Ovary (tissue), 3 donors: ENCODE measurements at regions not wholly inside any gene's neighbourhood (a gene's known extent, or its start where the extent isn't known, plus 50 kb on each side); places are given as distances from the start of the nearest gene placed in this dataset.

Experiments used
- CTCF ChIP-seq, 3 donors: fragments of 450-650 bp in 2 of 3; fragments of 200-600 bp in 1 of 3; IDR thresholded peaks; one replicate each; pipeline versions ENCODE4 v1.5.1 to v1.8.0; 2016 to 2022; ENCODE audit warnings: antibody characterized with exemption in 3 of 3, mild to moderate bottlenecking in 1 of 3
- EP300 ChIP-seq: sonication (generic); formaldehyde crosslinking; IDR thresholded peaks from one replicate; pipeline ENCODE4 v1.6.1; 2017; ENCODE audit warnings: antibody characterized with exemption
- donor health status: DM: no; HTN: no; CAD: no.

- TF ChIP-seq CTCF (IDR thresholded peaks at IDR 0.05) (no peak), EP300 (no peak)
These were observed 356.3 kb downstream of the HAPSTR1 start for GRCh38 chr16:9447699-9448098.
